ENCODE measurements at regions not wholly inside any gene's neighbourhood (a gene's known extent, or its start where the extent isn't known, plus 50 kb on each side); places are given as distances from the start of the nearest gene placed in this dataset.
"Not testable (repeated sequence)": the region's sequence is repeated elsewhere in the genome, so short reads cannot be mapped to it uniquely, and the experiment has no call there.

GRCh38 chr3:106839576-106840280, 537.5 kb upstream of the CCDC54 start:
- H3K27me3 ChIP-seq (ENCODE audit: control insufficient read depth in 2 of 2, insufficient read depth in 2 of 2, low read length in 2 of 2) = no peaks in the 10 kb centered on the region
- no peaks in the 10 kb centered on the region for H3K4me1 ChIP-seq (ENCODE audit: control insufficient read depth in 2 of 2, insufficient read depth in 2 of 2, low read length in 2 of 2)
- no peak overlapping the region for H3K9ac ChIP-seq (ENCODE audit: low read depth in 1 of 2, low read length in 2 of 2)
- no peaks in the 10 kb centered on the region for H3K9me3 ChIP-seq (ENCODE audit: control insufficient read depth in 2 of 2, low read length in 2 of 2)
- H3K4me3 ChIP-seq (ENCODE audit: low read length in 2 of 2) = no peak overlapping the region
- H3K27ac ChIP-seq (ENCODE audit: low read depth in 2 of 2, low read length in 2 of 2) = no peak overlapping the region
- H3K36me3 ChIP-seq (ENCODE audit: control insufficient read depth in 2 of 2, insufficient read depth in 2 of 2, low read length in 2 of 2) = no peaks in the 10 kb centered on the region

GRCh38 chr3:106840319-106840718, 536.9 kb upstream of the CCDC54 start:
- no peak overlapping the region for H3K27ac ChIP-seq (ENCODE audit: low read depth in 2 of 2, low read length in 2 of 2)
- no peaks in the 10 kb centered on the region for H3K36me3 ChIP-seq (ENCODE audit: control insufficient read depth in 2 of 2, insufficient read depth in 2 of 2, low read length in 2 of 2)
- H3K4me1 ChIP-seq (ENCODE audit: control insufficient read depth in 2 of 2, insufficient read depth in 2 of 2, low read length in 2 of 2) = no peaks in the 10 kb centered on the region
- no peak overlapping the region for H3K9ac ChIP-seq (ENCODE audit: low read depth in 1 of 2, low read length in 2 of 2)
- no peaks in the 10 kb centered on the region for H3K9me3 ChIP-seq (ENCODE audit: control insufficient read depth in 2 of 2, low read length in 2 of 2)
- H3K27me3 ChIP-seq (ENCODE audit: control insufficient read depth in 2 of 2, insufficient read depth in 2 of 2, low read length in 2 of 2) = no peaks in the 10 kb centered on the region
- no peak overlapping the region for H3K4me3 ChIP-seq (ENCODE audit: low read length in 2 of 2)

- Histone ChIP-seq H3K9ac (ENCODE audit: low read depth in 1 of 2, low read length in 2 of 2) (no peak overlapping the region), H3K4me3 (ENCODE audit: low read length in 2 of 2) (no peak overlapping the region), H3K36me3 (ENCODE audit: control insufficient read depth in 2 of 2, insufficient read depth in 2 of 2, low read length in 2 of 2) (no peaks in the 10 kb centered on the region), H3K27me3 (ENCODE audit: control insufficient read depth in 2 of 2, insufficient read depth in 2 of 2, low read length in 2 of 2) (no peaks in the 10 kb centered on the region), H3K4me1 (ENCODE audit: control insufficient read depth in 2 of 2, insufficient read depth in 2 of 2, low read length in 2 of 2) (no peaks in the 10 kb centered on the region), H3K27ac (ENCODE audit: low read depth in 2 of 2, low read length in 2 of 2) (no peak overlapping the region), H3K9me3 (ENCODE audit: control insufficient read depth in 2 of 2, low read length in 2 of 2) (no peaks in the 10 kb centered on the region)
Observed at GRCh38 chr3:106842151-106842550, 535.1 kb upstream of the CCDC54 start.

GRCh38 chr3:106844638-106845037, 532.6 kb upstream of the CCDC54 start:
- Histone ChIP-seq H3K9ac (ENCODE audit: low read depth in 1 of 2, low read length in 2 of 2) (no peak overlapping the region), H3K4me3 (ENCODE audit: low read length in 2 of 2) (no peak overlapping the region), H3K27ac (ENCODE audit: low read depth in 2 of 2, low read length in 2 of 2) (no peak overlapping the region), H3K27me3 (ENCODE audit: control insufficient read depth in 2 of 2, insufficient read depth in 2 of 2, low read length in 2 of 2) (no peaks in the 10 kb centered on the region), H3K36me3 (ENCODE audit: control insufficient read depth in 2 of 2, insufficient read depth in 2 of 2, low read length in 2 of 2) (no peaks in the 10 kb centered on the region), H3K9me3 (ENCODE audit: control insufficient read depth in 2 of 2, low read length in 2 of 2) (no peaks in the 10 kb centered on the region), H3K4me1 (ENCODE audit: control insufficient read depth in 2 of 2, insufficient read depth in 2 of 2, low read length in 2 of 2) (no peaks in the 10 kb centered on the region)

- Histone ChIP-seq H3K27ac (ENCODE audit: low read depth in 2 of 2, low read length in 2 of 2) (no peak overlapping the region), H3K9me3 (ENCODE audit: control insufficient read depth in 2 of 2, low read length in 2 of 2) (no peaks in the 10 kb centered on the region), H3K36me3 (ENCODE audit: control insufficient read depth in 2 of 2, insufficient read depth in 2 of 2, low read length in 2 of 2) (no peaks in the 10 kb centered on the region), H3K9ac (ENCODE audit: low read depth in 1 of 2, low read length in 2 of 2) (no peak overlapping the region), H3K27me3 (ENCODE audit: control insufficient read depth in 2 of 2, insufficient read depth in 2 of 2, low read length in 2 of 2) (no peaks in the 10 kb centered on the region), H3K4me3 (ENCODE audit: low read length in 2 of 2) (no peak overlapping the region), H3K4me1 (ENCODE audit: control insufficient read depth in 2 of 2, insufficient read depth in 2 of 2, low read length in 2 of 2) (no peaks in the 10 kb centered on the region)
Observed at GRCh38 chr3:106848099-106848498, 529.1 kb upstream of the CCDC54 start.

GRCh38 chr3:106850437-106850836, 526.8 kb upstream of the CCDC54 start:
- no peaks in the 10 kb centered on the region for H3K27me3 ChIP-seq (ENCODE audit: control insufficient read depth in 2 of 2, insufficient read depth in 2 of 2, low read length in 2 of 2)
- H3K9ac ChIP-seq (ENCODE audit: low read depth in 1 of 2, low read length in 2 of 2) = no peak overlapping the region
- H3K36me3 ChIP-seq (ENCODE audit: control insufficient read depth in 2 of 2, insufficient read depth in 2 of 2, low read length in 2 of 2) = no peaks in the 10 kb centered on the region
- H3K4me3 ChIP-seq (ENCODE audit: low read length in 2 of 2) = no peak overlapping the region
- H3K27ac ChIP-seq (ENCODE audit: low read depth in 2 of 2, low read length in 2 of 2) = no peak overlapping the region
- no peaks in the 10 kb centered on the region for H3K4me1 ChIP-seq (ENCODE audit: control insufficient read depth in 2 of 2, insufficient read depth in 2 of 2, low read length in 2 of 2)
- H3K9me3 ChIP-seq (ENCODE audit: control insufficient read depth in 2 of 2, low read length in 2 of 2) = no peaks in the 10 kb centered on the region

- not testable (repeated sequence) for H3K4me3 ChIP-seq (ENCODE audit: low read length in 2 of 2); H3K9ac ChIP-seq (ENCODE audit: low read depth in 1 of 2, low read length in 2 of 2); H3K27me3 ChIP-seq (ENCODE audit: control insufficient read depth in 2 of 2, insufficient read depth in 2 of 2, low read length in 2 of 2); H3K27ac ChIP-seq (ENCODE audit: low read depth in 2 of 2, low read length in 2 of 2); H3K9me3 ChIP-seq (ENCODE audit: control insufficient read depth in 2 of 2, low read length in 2 of 2); H3K36me3 ChIP-seq (ENCODE audit: control insufficient read depth in 2 of 2, insufficient read depth in 2 of 2, low read length in 2 of 2); H3K4me1 ChIP-seq (ENCODE audit: control insufficient read depth in 2 of 2, insufficient read depth in 2 of 2, low read length in 2 of 2)
Observed at GRCh38 chr3:106858321-106858720, 518.9 kb upstream of the CCDC54 start.

GRCh38 chr3:106860182-106860581, 517.1 kb upstream of the CCDC54 start:
- H3K27ac ChIP-seq (ENCODE audit: low read depth in 2 of 2, low read length in 2 of 2) = no peak overlapping the region

GRCh38 chr3:106862067-106862466, 515.2 kb upstream of the CCDC54 start:
- H3K36me3 ChIP-seq (ENCODE audit: control insufficient read depth in 2 of 2, insufficient read depth in 2 of 2, low read length in 2 of 2) = no peaks in the 10 kb centered on the region
- no peaks in the 10 kb centered on the region for H3K27me3 ChIP-seq (ENCODE audit: control insufficient read depth in 2 of 2, insufficient read depth in 2 of 2, low read length in 2 of 2)
- no peak overlapping the region for H3K27ac ChIP-seq (ENCODE audit: low read depth in 2 of 2, low read length in 2 of 2)
- H3K9ac ChIP-seq (ENCODE audit: low read depth in 1 of 2, low read length in 2 of 2) = no peak overlapping the region
- no peaks in the 10 kb centered on the region for H3K9me3 ChIP-seq (ENCODE audit: control insufficient read depth in 2 of 2, low read length in 2 of 2)
- no peak overlapping the region for H3K4me3 ChIP-seq (ENCODE audit: low read length in 2 of 2)
- H3K4me1 ChIP-seq (ENCODE audit: control insufficient read depth in 2 of 2, insufficient read depth in 2 of 2, low read length in 2 of 2) = no peaks in the 10 kb centered on the region

More at GRCh38 chr3:106860182-106860581, 517.1 kb upstream of the CCDC54 start:
- no peaks in the 10 kb centered on the region for H3K36me3 ChIP-seq (ENCODE audit: control insufficient read depth in 2 of 2, insufficient read depth in 2 of 2, low read length in 2 of 2)
- H3K4me3 ChIP-seq (ENCODE audit: low read length in 2 of 2) = no peak overlapping the region
- H3K9ac ChIP-seq (ENCODE audit: low read depth in 1 of 2, low read length in 2 of 2) = no peak overlapping the region
- H3K27me3 ChIP-seq (ENCODE audit: control insufficient read depth in 2 of 2, insufficient read depth in 2 of 2, low read length in 2 of 2) = no peaks in the 10 kb centered on the region
- no peaks in the 10 kb centered on the region for H3K4me1 ChIP-seq (ENCODE audit: control insufficient read depth in 2 of 2, insufficient read depth in 2 of 2, low read length in 2 of 2)
- no peaks in the 10 kb centered on the region for H3K9me3 ChIP-seq (ENCODE audit: control insufficient read depth in 2 of 2, low read length in 2 of 2)

- Histone ChIP-seq H3K27ac (ENCODE audit: low read depth in 2 of 2, low read length in 2 of 2) (no peak overlapping the region), H3K4me3 (ENCODE audit: low read length in 2 of 2) (no peak overlapping the region), H3K27me3 (ENCODE audit: control insufficient read depth in 2 of 2, insufficient read depth in 2 of 2, low read length in 2 of 2) (no peaks in the 10 kb centered on the region), H3K36me3 (ENCODE audit: control insufficient read depth in 2 of 2, insufficient read depth in 2 of 2, low read length in 2 of 2) (no peaks in the 10 kb centered on the region), H3K9ac (ENCODE audit: low read depth in 1 of 2, low read length in 2 of 2) (no peak overlapping the region), H3K4me1 (ENCODE audit: control insufficient read depth in 2 of 2, insufficient read depth in 2 of 2, low read length in 2 of 2) (no peaks in the 10 kb centered on the region), H3K9me3 (ENCODE audit: control insufficient read depth in 2 of 2, low read length in 2 of 2) (no peaks in the 10 kb centered on the region)
Observed at GRCh38 chr3:106877627-106878026, 499.6 kb upstream of the CCDC54 start.

- no peaks in the 10 kb centered on the region for H3K9me3 ChIP-seq (ENCODE audit: control insufficient read depth in 2 of 2, low read length in 2 of 2)
- H3K4me3 ChIP-seq (ENCODE audit: low read length in 2 of 2) = no peak overlapping the region
- H3K36me3 ChIP-seq (ENCODE audit: control insufficient read depth in 2 of 2, insufficient read depth in 2 of 2, low read length in 2 of 2) = no peaks in the 10 kb centered on the region
- no peak overlapping the region for H3K27ac ChIP-seq (ENCODE audit: low read depth in 2 of 2, low read length in 2 of 2)
- no peaks in the 10 kb centered on the region for H3K27me3 ChIP-seq (ENCODE audit: control insufficient read depth in 2 of 2, insufficient read depth in 2 of 2, low read length in 2 of 2)
- H3K9ac ChIP-seq (ENCODE audit: low read depth in 1 of 2, low read length in 2 of 2) = no peak overlapping the region
- no peaks in the 10 kb centered on the region for H3K4me1 ChIP-seq (ENCODE audit: control insufficient read depth in 2 of 2, insufficient read depth in 2 of 2, low read length in 2 of 2)
Observed at GRCh38 chr3:106880206-106880605, 497.0 kb upstream of the CCDC54 start.
